H1 (cell line): ENCODE measurements at regions not wholly inside any gene's neighbourhood (a gene's known extent, or its start where the extent isn't known, plus 50 kb on each side); places are given as distances from the start of the nearest gene placed in this dataset.

Source experiments
- CTCF ChIA-PET: fragments of 300-600 bp; sonication (Branson Sonifier 250); formaldehyde crosslinking; loops from one replicate; lab custom pipeline; 2021; ENCODE audit not compliant: partially characterized antibody; lab: Charles Lee
- POLR2A ChIA-PET: fragments of 300-600 bp; sonication (Branson Sonifier 250); formaldehyde crosslinking; loops from one replicate; lab custom pipeline; 2021; ENCODE audit warnings: inconsistent platforms; ENCODE audit not compliant: partially characterized antibody; lab: Charles Lee
- DNase-seq, 2 experiments: peaks; one replicate each; pipeline versions ENCODE4 v3.0.0 to v3.0.0-alpha.2; 2010 to 2022; ENCODE audit warnings: low spot score in 2 of 2, low read depth in 1 of 2, mixed read lengths in 1 of 2
- FAIRE-seq: peaks from 2 replicates; lab custom pipeline; 2011; peaks lifted over from hg19 to GRCh38; lab: Jason Lieb, UNC
- H2AFZ ChIP-seq: 2 replicates; pipeline ENCODE4 v1.8.1; 2012; ENCODE audit warnings: low read length, inconsistent platforms
- H2AK5ac ChIP-seq: 2 replicates; pipeline ENCODE4 v1.6.1; 2013; ENCODE audit warnings: low read depth, low read length
- H2BK120ac ChIP-seq: replicated peaks from 2 replicates; pipeline ENCODE3; 2013; ENCODE audit warnings: low read depth, low read length, inconsistent platforms
- H2BK12ac ChIP-seq: 2 replicates; pipeline ENCODE4 v1.6.1; 2013; ENCODE audit warnings: low read depth, low read length
- H2BK15ac ChIP-seq: 2 replicates; pipeline ENCODE4 v1.6.1; 2013; ENCODE audit warnings: low read length
- H2BK20ac ChIP-seq: 2 replicates; pipeline ENCODE4 v1.6.1; 2013; ENCODE audit warnings: low read length
- H2BK5ac ChIP-seq: 2 replicates; pipeline ENCODE4 v1.6.1; 2013; ENCODE audit warnings: low read depth, low read length
- H3K14ac ChIP-seq: 2 replicates; pipeline ENCODE4 v1.6.1; 2013; ENCODE audit warnings: inconsistent platforms; ENCODE audit not compliant: insufficient read length
- H3K18ac ChIP-seq: 2 replicates; pipeline ENCODE4 v1.6.1; 2013; ENCODE audit warnings: low read length; ENCODE audit errors: extremely low read depth
- H3K23ac ChIP-seq: 2 replicates; pipeline ENCODE4 v1.6.1; 2013; ENCODE audit warnings: inconsistent platforms; ENCODE audit not compliant: insufficient read length
- H3K23me2 ChIP-seq: 2 replicates; pipeline ENCODE4 v1.6.1; 2013; ENCODE audit warnings: low read depth, low read length
- H3K27ac ChIP-seq: 2 replicates; pipeline ENCODE4 v1.6.1; 2011; ENCODE audit warnings: low read depth, low read length, inconsistent platforms
- H3K27me3 ChIP-seq, 4 experiments: replicated peaks in 1 of 4; 1 replicate in 1 of 4; 2 replicates in 3 of 4; pipeline versions ENCODE4 v1.6.1 to v1.8.1; 2011 to 2013; ENCODE audit warnings: low read length in 3 of 4, mild to moderate bottlenecking in 3 of 4, inconsistent platforms in 2 of 4, mixed read lengths in 2 of 4, moderate library complexity in 1 of 4; ENCODE audit not compliant: control insufficient read depth in 3 of 4, insufficient read depth in 3 of 4; ENCODE audit errors: extremely low read depth in 1 of 4
- H3K36me3 ChIP-seq, 4 experiments: 2 replicates each; pipeline versions ENCODE4 v1.6.1 to v1.8.1; 2011 to 2013; ENCODE audit warnings: mild to moderate bottlenecking in 4 of 4, low read length in 3 of 4, moderate library complexity in 2 of 4, control low read depth in 1 of 4, inconsistent platforms in 1 of 4; ENCODE audit not compliant: insufficient read depth in 4 of 4, control insufficient read depth in 2 of 4
- H3K4ac ChIP-seq: replicated peaks from 2 replicates; pipeline ENCODE3; 2013; ENCODE audit warnings: low read length, low read depth, mixed read lengths, inconsistent platforms; ENCODE audit not compliant: insufficient read length
- H3K4me1 ChIP-seq, 4 experiments: replicated peaks in 1 of 4; 1 replicate in 1 of 4; 2 replicates in 3 of 4; pipeline versions ENCODE4 v1.6.1 to v1.8.1; 2011 to 2013; ENCODE audit warnings: low read length in 3 of 4, inconsistent platforms in 2 of 4, mixed read lengths in 1 of 4; ENCODE audit not compliant: insufficient read depth in 4 of 4, control insufficient read depth in 3 of 4
- H3K4me2 ChIP-seq, 2 experiments: 2 replicates each; pipeline versions ENCODE4 v1.6.1 to v1.8.1; 2011 to 2013; ENCODE audit warnings: low read depth in 2 of 2, low read length in 2 of 2, control low read depth in 1 of 2, inconsistent platforms in 1 of 2, mild to moderate bottlenecking in 1 of 2; ENCODE audit not compliant: insufficient read depth in 1 of 2
- H3K4me3 ChIP-seq, 4 experiments: fragments of 200-600, 300-600 bp in 1 of 4; sonication (generic), shearing (Covaris generic), sonication (Bioruptor Twin) in 1 of 4; 2 replicates each; pipeline versions ENCODE4 v1.5.1 to v1.8.1; 2011 to 2016; ENCODE audit warnings: low read length in 4 of 4, low read depth in 3 of 4, control low read depth in 2 of 4, inconsistent platforms in 2 of 4, mild to moderate bottlenecking in 2 of 4, mixed read lengths in 1 of 4, moderate library complexity in 1 of 4; ENCODE audit not compliant: insufficient read depth in 2 of 4; ENCODE audit errors: extremely low read depth in 1 of 4
- H3K56ac ChIP-seq: replicated peaks from 2 replicates; pipeline ENCODE3; 2013; ENCODE audit warnings: low read depth, mild to moderate bottlenecking, mixed read lengths, low read length, inconsistent platforms; ENCODE audit not compliant: insufficient read length
- H3K79me1 ChIP-seq: 2 replicates; pipeline ENCODE4 v1.6.1; 2013; ENCODE audit warnings: low read depth, low read length, control low read depth
- H3K79me2 ChIP-seq, 2 experiments: 2 replicates each; pipeline versions ENCODE4 v1.6.1 to v1.8.1; 2012 to 2013; ENCODE audit warnings: low read length in 2 of 2, mild to moderate bottlenecking in 2 of 2, inconsistent platforms in 1 of 2; ENCODE audit not compliant: insufficient read depth in 2 of 2, control insufficient read depth in 1 of 2
- H3K9ac ChIP-seq, 4 experiments: replicated peaks in 1 of 4; 1 replicate in 1 of 4; 2 replicates in 3 of 4; pipeline versions ENCODE4 v1.6.1 to v1.8.1; 2011 to 2013; ENCODE audit warnings: low read depth in 3 of 4, low read length in 3 of 4, control low read depth in 2 of 4, mild to moderate bottlenecking in 2 of 4, moderate library complexity in 2 of 4, inconsistent platforms in 1 of 4; ENCODE audit errors: extremely low read depth in 1 of 4
- H3K9me3 ChIP-seq, 2 experiments: 2 replicates each; pipeline versions ENCODE4 v1.6.1 to v1.8.1; 2012 to 2013; ENCODE audit warnings: mild to moderate bottlenecking in 2 of 2, moderate library complexity in 2 of 2, control low read depth in 1 of 2, inconsistent platforms in 1 of 2, low read depth in 1 of 2, low read length in 1 of 2, mixed read lengths in 1 of 2; ENCODE audit not compliant: insufficient read depth in 2 of 2
- H4K20me1 ChIP-seq, 2 experiments: replicated peaks in 1 of 2; 2 replicates each; pipeline versions ENCODE3 to v1.8.1; 2011 to 2013; ENCODE audit warnings: inconsistent platforms in 2 of 2, low read length in 2 of 2, mild to moderate bottlenecking in 1 of 2; ENCODE audit not compliant: insufficient read depth in 2 of 2, control insufficient read depth in 1 of 2
- H4K5ac ChIP-seq: 2 replicates; pipeline ENCODE4 v1.6.1; 2013; ENCODE audit warnings: low read length, low read depth, mixed read lengths, inconsistent platforms; ENCODE audit not compliant: insufficient read length
- H4K8ac ChIP-seq: 2 replicates; pipeline ENCODE4 v1.8.0; 2013; ENCODE audit warnings: mild to moderate bottlenecking, moderate library complexity, low read length, inconsistent platforms; ENCODE audit not compliant: insufficient read depth; ENCODE audit errors: extremely low read depth
- H4K91ac ChIP-seq: replicated peaks from 2 replicates; pipeline ENCODE3; 2013; ENCODE audit warnings: low read length, mixed read lengths, inconsistent platforms; ENCODE audit not compliant: insufficient read length
- CHD2 ChIP-seq: IDR thresholded peaks from 2 replicates; pipeline ENCODE4 v1.6.1; 2012; ENCODE audit warnings: low read length, improper control_type of control experiment
- KDM4A ChIP-seq: IDR thresholded peaks from one replicate; pipeline ENCODE4 v1.7.1; 2012; ENCODE audit warnings: low read depth, mild to moderate bottlenecking, moderate library complexity, low read length, inconsistent platforms; ENCODE audit not compliant: severe bottlenecking
- RBBP5 ChIP-seq: IDR thresholded peaks from 2 replicates; pipeline ENCODE4 v1.7.1; 2012; ENCODE audit warnings: low read depth, mild to moderate bottlenecking, inconsistent platforms, low read length, moderate library complexity, borderline replicate concordance
- TAF1 ChIP-seq: IDR thresholded peaks from 2 replicates; pipeline ENCODE4 v1.6.1; 2011; ENCODE audit warnings: mild to moderate bottlenecking, low read depth, low read length
- TAF7 ChIP-seq: optimal IDR thresholded peaks from 2 replicates; pipeline ENCODE3; 2011; ENCODE audit warnings: low read depth, mild to moderate bottlenecking, inconsistent platforms, low read length, moderate library complexity, borderline replicate concordance
- WGBS, 2 experiments: shearing (Covaris generic) in 1 of 2; methylation state at CpG; one replicate each; pipeline versions ENCODE4 v1.1.6 to v1.1.7; 2013 to 2015; ENCODE audit warnings: low lambda C conversion rate in 2 of 2, mixed read lengths in 2 of 2, inconsistent platforms in 1 of 2, low coverage in 1 of 2, missing lambda C conversion rate in 1 of 2; ENCODE audit not compliant: insufficient replicate concordance in 2 of 2, insufficient coverage in 1 of 2, insufficient read length in 1 of 2; ENCODE audit errors: extremely low coverage in 1 of 2, missing lambda C conversion rate in 1 of 2; 5-methylcytosine and 5-hydroxymethylcytosine counted together
- TF ChIP-seq, protein P1 (sequence below): IDR thresholded peaks from 2 replicates; pipeline ENCODE4 v1.6.1; 2012; ENCODE audit warnings: low read length, inconsistent platforms
- TF ChIP-seq, protein P2 (sequence below), 3 experiments: IDR thresholded peaks; 1 replicate in 2 of 3; 2 replicates in 1 of 3; pipeline versions ENCODE4 v1.5.1 to v1.6.1; 2011; ENCODE audit warnings: low read length in 3 of 3, mild to moderate bottlenecking in 3 of 3, inconsistent platforms in 2 of 3, low read depth in 1 of 3, moderate library complexity in 1 of 3; ENCODE audit not compliant: insufficient read depth in 1 of 3; ENCODE audit errors: control extremely low read depth in 1 of 3
- TF ChIP-seq, protein P3 (sequence below): IDR thresholded peaks from 2 replicates; pipeline ENCODE4 v1.6.1; 2012; ENCODE audit warnings: inconsistent platforms

DNA sequence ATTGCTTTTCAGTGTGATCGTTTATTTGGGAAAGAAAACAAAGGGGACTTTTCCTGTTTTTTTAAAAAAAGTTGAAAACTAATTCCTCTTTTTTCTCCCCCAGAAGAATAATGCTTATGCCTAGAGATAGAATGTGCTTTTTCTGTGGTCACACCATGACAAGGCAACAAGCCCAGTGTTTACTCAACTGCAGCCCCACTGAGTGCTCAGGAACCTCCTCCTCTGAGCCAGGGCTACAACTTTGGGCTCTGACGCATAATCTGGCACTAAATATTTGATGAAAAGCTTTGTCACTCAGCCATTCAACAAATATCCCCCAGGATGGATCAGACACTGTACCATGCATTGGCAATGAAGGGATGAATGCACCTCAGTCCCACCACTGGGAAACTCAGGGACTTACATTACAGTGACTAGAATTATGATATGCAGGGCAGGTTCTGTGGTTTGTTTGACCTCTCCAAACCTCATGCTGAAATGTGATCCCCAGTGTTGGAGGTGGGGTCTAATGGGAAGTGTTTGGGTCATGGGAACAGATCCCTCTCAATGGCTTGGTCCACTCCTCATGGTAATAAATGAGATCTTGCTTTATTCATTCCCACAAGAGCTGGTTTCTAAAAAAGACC, 155.9 kb downstream of the CCDC34 start:
- Histone ChIP-seq H3K4me1 (peaks cover 0 to 3% (median 2%) of the 10 kb centered on the region in 4 experiments; a peak in 3 of 7 replicates), H3K4me2 (no peak overlapping the region)

More for the DNA sequence above, 155.9 kb downstream of the CCDC34 start:
- Histone ChIP-seq H2BK15ac (no peak overlapping the region), H4K5ac (no peak overlapping the region), H3K36me3 (peaks cover 0 to 8% (median 0%) of the 10 kb centered on the region in 4 experiments; a peak in 3 of 8 replicates), H4K8ac (no peak overlapping the region), H3K9me3 (no peaks in the 10 kb centered on the region), H3K79me1 (no peaks in the 10 kb centered on the region), H2BK5ac (no peak overlapping the region), H3K23ac (no peak overlapping the region), H4K20me1 (no peaks in the 10 kb centered on the region), H3K9ac (no peak overlapping the region), H2BK120ac (no peak overlapping the region), H3K18ac (no peak overlapping the region; the same call in 1 of the 2 replicates), H2BK12ac (no peak overlapping the region), H3K14ac (no peak overlapping the region), H2AK5ac (no peak overlapping the region), H3K4me3 (no peak overlapping the region), H3K23me2 (no peaks in the 10 kb centered on the region), H3K56ac (no peak overlapping the region), H3K27ac (no peak overlapping the region), H2AFZ (no peak overlapping the region), H3K79me2 (no peaks in the 10 kb centered on the region), H3K27me3 (no peaks in the 10 kb centered on the region), H2BK20ac (no peak overlapping the region), H3K4ac (no peak overlapping the region), H4K91ac (no peak overlapping the region)
- WGBS, 2 experiments: 93% methylated on average over 2 of the region's 2 CpGs; no CpG with 5 or more reads in 1 of the 2 experiments
- FAIRE-seq: no peak
- TF ChIP-seq RBBP5 (no peak), TAF7 (no peak), TAF1 (no peak), KDM4A (no peak), CHD2 (no peak)
- TF ChIP-seq, protein P1, sequence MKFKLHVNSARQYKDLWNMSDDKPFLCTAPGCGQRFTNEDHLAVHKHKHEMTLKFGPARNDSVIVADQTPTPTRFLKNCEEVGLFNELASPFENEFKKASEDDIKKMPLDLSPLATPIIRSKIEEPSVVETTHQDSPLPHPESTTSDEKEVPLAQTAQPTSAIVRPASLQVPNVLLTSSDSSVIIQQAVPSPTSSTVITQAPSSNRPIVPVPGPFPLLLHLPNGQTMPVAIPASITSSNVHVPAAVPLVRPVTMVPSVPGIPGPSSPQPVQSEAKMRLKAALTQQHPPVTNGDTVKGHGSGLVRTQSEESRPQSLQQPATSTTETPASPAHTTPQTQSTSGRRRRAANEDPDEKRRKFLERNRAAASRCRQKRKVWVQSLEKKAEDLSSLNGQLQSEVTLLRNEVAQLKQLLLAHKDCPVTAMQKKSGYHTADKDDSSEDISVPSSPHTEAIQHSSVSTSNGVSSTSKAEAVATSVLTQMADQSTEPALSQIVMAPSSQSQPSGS: no peak
- TF ChIP-seq, protein P2, sequence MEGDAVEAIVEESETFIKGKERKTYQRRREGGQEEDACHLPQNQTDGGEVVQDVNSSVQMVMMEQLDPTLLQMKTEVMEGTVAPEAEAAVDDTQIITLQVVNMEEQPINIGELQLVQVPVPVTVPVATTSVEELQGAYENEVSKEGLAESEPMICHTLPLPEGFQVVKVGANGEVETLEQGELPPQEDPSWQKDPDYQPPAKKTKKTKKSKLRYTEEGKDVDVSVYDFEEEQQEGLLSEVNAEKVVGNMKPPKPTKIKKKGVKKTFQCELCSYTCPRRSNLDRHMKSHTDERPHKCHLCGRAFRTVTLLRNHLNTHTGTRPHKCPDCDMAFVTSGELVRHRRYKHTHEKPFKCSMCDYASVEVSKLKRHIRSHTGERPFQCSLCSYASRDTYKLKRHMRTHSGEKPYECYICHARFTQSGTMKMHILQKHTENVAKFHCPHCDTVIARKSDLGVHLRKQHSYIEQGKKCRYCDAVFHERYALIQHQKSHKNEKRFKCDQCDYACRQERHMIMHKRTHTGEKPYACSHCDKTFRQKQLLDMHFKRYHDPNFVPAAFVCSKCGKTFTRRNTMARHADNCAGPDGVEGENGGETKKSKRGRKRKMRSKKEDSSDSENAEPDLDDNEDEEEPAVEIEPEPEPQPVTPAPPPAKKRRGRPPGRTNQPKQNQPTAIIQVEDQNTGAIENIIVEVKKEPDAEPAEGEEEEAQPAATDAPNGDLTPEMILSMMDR (IDR thresholded peaks at IDR 0.05; ENCODE audit: control extremely low read depth in 1 of 3, insufficient read depth in 1 of 3, low read depth in 1 of 3, low read length in 3 of 3): no peak
- TF ChIP-seq, protein P3, sequence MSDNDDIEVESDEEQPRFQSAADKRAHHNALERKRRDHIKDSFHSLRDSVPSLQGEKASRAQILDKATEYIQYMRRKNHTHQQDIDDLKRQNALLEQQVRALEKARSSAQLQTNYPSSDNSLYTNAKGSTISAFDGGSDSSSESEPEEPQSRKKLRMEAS: no peak
- CTCF ChIA-PET: interaction anchor here (0.7 to 12.3 kb wide), 5 partner anchors 10 to 105 kb away, joined by 3 to 82 read pairs (median 7); no protein-coding TSS in a partner anchor
- peak in 1 of 2 experiments; percentile 14 for DNase-seq
- POLR2A ChIA-PET: interaction anchor here (0.8 to 2.4 kb wide), 2 partner anchors 11 to 49 kb away, joined by 3 to 11 read pairs; no protein-coding TSS in a partner anchor
